SW 1271 (cell line): ENCODE measurements at regions not wholly inside any gene's neighbourhood (a gene's known extent, or its start where the extent isn't known, plus 50 kb on each side); places are given as distances from the start of the nearest gene placed in this dataset.

Source experiments
- DNase-seq, 2 experiments: peaks; one replicate each; lab custom pipeline; 2025; lab: John Stamatoyannopoulos, UW

- DNase-seq, result no peak
Measured at GRCh38 chr13:33953203-33953602, 135.3 kb downstream of the RFC3 start.

- DNase-seq, result no peak
Measured at GRCh38 chr13:33953781-33954180, 135.8 kb downstream of the RFC3 start.

- DNase-seq, result no peak
Measured at GRCh38 chr13:33956346-33956745, 138.4 kb downstream of the RFC3 start.

GRCh38 chr13:33957497-33957905 lies 139.6 kb downstream of the RFC3 start:
- DNase-seq, result no peak

- DNase-seq, result no peak
Measured at GRCh38 chr13:33958964-33959363, 141.0 kb downstream of the RFC3 start.

GRCh38 chr13:33963134-33963533 lies 145.2 kb downstream of the RFC3 start:
- no peak for DNase-seq

GRCh38 chr13:33963895-33964294 lies 145.9 kb downstream of the RFC3 start:
- DNase-seq, result no peak

- no peak for DNase-seq
Measured at GRCh38 chr13:33968520-33969507, 150.9 kb downstream of the RFC3 start.

GRCh38 chr13:33970746-33971561 lies 153.0 kb downstream of the RFC3 start:
- no peak for DNase-seq

GRCh38 chr13:33971562-33971819 lies 153.5 kb downstream of the RFC3 start:
- DNase-seq, result no peak

- DNase-seq, result no peak
Measured at GRCh38 chr13:33973194-33973593, 155.2 kb downstream of the RFC3 start.

- no peak for DNase-seq
Measured at GRCh38 chr13:33976965-33977364, 159.0 kb downstream of the RFC3 start.

- DNase-seq, result no peak
Measured at GRCh38 chr13:33978653-33979052, 160.7 kb downstream of the RFC3 start.

- DNase-seq, result no peak
Measured at GRCh38 chr13:33992881-33993336, 175.0 kb downstream of the RFC3 start.

- no peak for DNase-seq
Measured at GRCh38 chr13:33994198-33994597, 176.2 kb downstream of the RFC3 start.

GRCh38 chr13:33994826-33995502 lies 177.0 kb downstream of the RFC3 start:
- no peak for DNase-seq

- no peak for DNase-seq
Measured at GRCh38 chr13:33996636-33997035, 178.7 kb downstream of the RFC3 start.

GRCh38 chr13:33997574-33997973 lies 179.6 kb downstream of the RFC3 start:
- no peak for DNase-seq

- DNase-seq, result no peak
Measured at GRCh38 chr13:33999811-34000605, 182.1 kb downstream of the RFC3 start.

- no peak for DNase-seq
Measured at GRCh38 chr13:34000955-34001354, 183.0 kb downstream of the RFC3 start.

- DNase-seq, result no peak
Measured at GRCh38 chr13:34001389-34001788, 183.4 kb downstream of the RFC3 start.

- DNase-seq, result no peak
Measured at GRCh38 chr13:34002141-34002540, 184.2 kb downstream of the RFC3 start.
